Stimulated activated CD4-positive, alpha-beta T cell treated with anti-CD3 and anti-CD28 coated beads, Interleukin-1b, Interleukin-23, amount 100 ng/mL, for 1 hour (primary cell): ENCODE measurements at regions not wholly inside any gene's neighbourhood (a gene's known extent, or its start where the extent isn't known, plus 50 kb on each side); places are given as distances from the start of the nearest gene placed in this dataset.
A peak's percentile ranks its signal among the peaks of the same experiment; 100 is the strongest.
"Not testable (repeated sequence)": the region's sequence is repeated elsewhere in the genome, so short reads cannot be mapped to it uniquely, and the experiment has no call there.

Experiments
- DNase-seq, 2 donors: peaks; one replicate each; pipeline ENCODE4 v3.0.0-alpha.2; 2020; ENCODE audit warnings: low read depth in 2 of 2

GRCh38 chr13:71303144-71303543 is 563.9 kb downstream of the DACH1 start:
- DNase-seq = no peak

- DNase-seq = no peak
These were observed 566.4 kb downstream of the DACH1 start for GRCh38 chr13:71300602-71301001.

- no peak for DNase-seq
These were observed 575.2 kb downstream of the DACH1 start for GRCh38 chr13:71291842-71292146.

GRCh38 chr13:71290963-71291841 is 575.8 kb downstream of the DACH1 start:
- DNase-seq = peak in 1 of 2 donors; percentile 1

- not testable (repeated sequence) for DNase-seq
These were observed 577.0 kb downstream of the DACH1 start for GRCh38 chr13:71289980-71290379.

GRCh38 chr13:71285700-71286099 is 581.3 kb downstream of the DACH1 start:
- no peak for DNase-seq

- DNase-seq = no peak
These were observed 588.5 kb downstream of the DACH1 start for GRCh38 chr13:71278512-71278911.

- no peak for DNase-seq
These were observed 591.9 kb downstream of the DACH1 start for GRCh38 chr13:71274923-71275608.

GRCh38 chr13:71261256-71261655 is 605.7 kb downstream of the DACH1 start:
- no peak for DNase-seq

- no peak for DNase-seq
These were observed 606.8 kb downstream of the DACH1 start for GRCh38 chr13:71260246-71260645.

GRCh38 chr13:71255633-71256032 is 611.4 kb downstream of the DACH1 start:
- no peak for DNase-seq

- DNase-seq = no peak
These were observed 612.6 kb downstream of the DACH1 start for GRCh38 chr13:71254384-71254783.

- no peak for DNase-seq
These were observed 614.8 kb downstream of the DACH1 start for GRCh38 chr13:71252184-71252704.

- no peak for DNase-seq
These were observed 615.6 kb downstream of the DACH1 start for GRCh38 chr13:71251292-71251951.

GRCh38 chr13:71249011-71249410 is 618.0 kb downstream of the DACH1 start:
- DNase-seq = no peak

- no peak for DNase-seq
These were observed 622.8 kb downstream of the DACH1 start for GRCh38 chr13:71244161-71244560.

GRCh38 chr13:71242201-71242600 is 624.8 kb downstream of the DACH1 start:
- no peak for DNase-seq

GRCh38 chr13:71240911-71241310 is 626.1 kb downstream of the DACH1 start:
- no peak for DNase-seq

GRCh38 chr13:71237332-71237731 is 629.7 kb downstream of the DACH1 start:
- no peak for DNase-seq

GRCh38 chr13:71219698-71220415 is 647.1 kb downstream of the DACH1 start:
- no peak for DNase-seq

GRCh38 chr13:71218960-71219359 is 648.0 kb downstream of the DACH1 start:
- no peak for DNase-seq

- DNase-seq = no peak
These were observed 649.2 kb downstream of the DACH1 start for GRCh38 chr13:71217827-71218226.
